Panc1 (cell line): ENCODE measurements at regions not wholly inside any gene's neighbourhood (a gene's known extent, or its start where the extent isn't known, plus 50 kb on each side); places are given as distances from the start of the nearest gene placed in this dataset.

Experiments
- ATAC-seq: fragments of 200-7000 bp; cut with Tn5 transposase; 2 replicates; pipeline ENCODE4 v1.9.1; 2020; ENCODE audit warnings: mild to moderate bottlenecking, moderate library complexity
- BruUV-seq: library from RNA; stranded (reverse); fragments of 400-500 nt; replicated peaks from 2 replicates; lab custom pipeline; 2021; lab: Mats Ljungman, UMichigan
- CTCF ChIA-PET: fragments of 300-600 bp; sonication (Branson Sonifier 250); formaldehyde crosslinking; loops from one replicate; lab custom pipeline; 2022; ENCODE audit warnings: antibody characterized with exemption; lab: Charles Lee
- POLR2A ChIA-PET: fragments of 300-600 bp; sonication (Branson Sonifier 250); formaldehyde crosslinking; loops from one replicate; lab custom pipeline; 2022; ENCODE audit warnings: antibody characterized with exemption; lab: Charles Lee
- DNase-seq: peaks from one replicate; pipeline ENCODE4 v3.0.0-alpha.2; 2010; ENCODE audit warnings: low read depth, low spot score
- H3K27ac ChIP-seq: 2 replicates; pipeline ENCODE4 v1.5.1; 2011; ENCODE audit warnings: mild to moderate bottlenecking, low read length, inconsistent platforms
- H3K27me3 ChIP-seq: fragments of 200-500 bp; sonication (Bioruptor generic); 2 replicates; pipeline ENCODE4 v1.6.0; 2014; ENCODE audit warnings: low read length, inconsistent platforms; ENCODE audit not compliant: control insufficient read depth, insufficient read depth
- H3K36me3 ChIP-seq: fragments of 200-500 bp; sonication (Bioruptor generic); 2 replicates; pipeline ENCODE4 v1.5.1; 2014; ENCODE audit warnings: inconsistent platforms, mild to moderate bottlenecking, low read length, moderate library complexity; ENCODE audit not compliant: control insufficient read depth, insufficient read depth
- H3K4me1 ChIP-seq: 2 replicates; pipeline ENCODE4 v1.5.1; 2011; ENCODE audit warnings: inconsistent platforms, mild to moderate bottlenecking, low read length, moderate library complexity; ENCODE audit not compliant: control insufficient read depth, insufficient read depth
- H3K4me3 ChIP-seq, 2 experiments: 2 replicates each; pipeline ENCODE4 v1.5.1; 2011 to 2012; ENCODE audit warnings: low read depth in 2 of 2, low read length in 2 of 2, mild to moderate bottlenecking in 2 of 2, inconsistent platforms in 1 of 2, moderate library complexity in 1 of 2
- H3K9me3 ChIP-seq: fragments of 200-500 bp; sonication (Bioruptor generic); 2 replicates; pipeline ENCODE4 v1.5.1; 2014; ENCODE audit warnings: low read depth, mild to moderate bottlenecking, inconsistent platforms, low read length, moderate library complexity; ENCODE audit not compliant: control insufficient read depth, insufficient read depth
- CTCF ChIP-seq: fragments of 450-650 bp; IDR thresholded peaks from 2 replicates; pipeline ENCODE4 v1.5.1; 2017; ENCODE audit warnings: mild to moderate bottlenecking
- POLR2AphosphoS5 ChIP-seq: IDR thresholded peaks from 2 replicates; pipeline ENCODE4 v1.6.1; 2012; ENCODE audit warnings: mild to moderate bottlenecking, low read depth, low read length, moderate library complexity
- REST ChIP-seq, 2 experiments: IDR thresholded peaks; 2 replicates each; pipeline ENCODE4 v1.6.1; 2011 to 2012; ENCODE audit warnings: low read depth in 2 of 2, control low read depth in 1 of 2, low read length in 1 of 2, mild to moderate bottlenecking in 1 of 2, moderate library complexity in 1 of 2; ENCODE audit not compliant: insufficient read depth in 1 of 2
- SIN3A ChIP-seq: IDR thresholded peaks from 2 replicates; pipeline ENCODE4 v1.6.1; 2012; ENCODE audit warnings: low read depth, mild to moderate bottlenecking, low read length, moderate library complexity, borderline replicate concordance; ENCODE audit not compliant: insufficient read depth
- TCF7L2 ChIP-seq: IDR thresholded peaks from 2 replicates; pipeline ENCODE4 v1.6.1; 2011; ENCODE audit warnings: mild to moderate bottlenecking, low read depth, low read length, inconsistent platforms
- in situ Hi-C: cut with HindIII; loops from 2 replicates; pipeline ENCODE4 v1.10.0; 2016; ENCODE audit warnings: low sequenced_read_pairs, low pct_unique_long_range_greater_than_20kb
- intact Hi-C: fragments of 100-400 bp; cut with micrococcal nuclease; formaldehyde crosslinking; loops from one replicate; pipeline ENCODE4 v1.10.0; 2022; ENCODE audit not compliant: unreplicated experiment

GRCh38 chr4:38292529-38292928 is 332.3 kb downstream of the PTTG2 start:
- intact Hi-C loops: no loop called here
- DNase-seq: no peak
- in situ Hi-C loops: no loop called here
- CTCF ChIA-PET: no interaction called here
- TF ChIP-seq POLR2AphosphoS5 (no peak), SIN3A (no peak), REST (IDR thresholded peaks at IDR 0.05; ENCODE audit: insufficient read depth in 1 of 2, low read depth in 2 of 2, low read length in 1 of 2) (no peak), TCF7L2 (no peak)
- Histone ChIP-seq H3K4me3 (no peak overlapping the region), H3K36me3 (no peaks in the 10 kb centered on the region), H3K27me3 (no peaks in the 10 kb centered on the region), H3K4me1 (no peaks in the 10 kb centered on the region), H3K27ac (no peak overlapping the region), H3K9me3 (no peaks in the 10 kb centered on the region)
- ATAC-seq: no peak
- no TSS peak for BruUV-seq
- POLR2A ChIA-PET: no interaction called here

GRCh38 chr4:38294238-38294637 is 334.0 kb downstream of the PTTG2 start:
- Histone ChIP-seq H3K4me3 (no peak overlapping the region), H3K4me1 (no peaks in the 10 kb centered on the region), H3K9me3 (no peaks in the 10 kb centered on the region), H3K27ac (no peak overlapping the region), H3K36me3 (no peaks in the 10 kb centered on the region), H3K27me3 (no peaks in the 10 kb centered on the region)
- TF ChIP-seq SIN3A (no peak), POLR2AphosphoS5 (no peak), TCF7L2 (no peak), CTCF (no peak), REST (IDR thresholded peaks at IDR 0.05; ENCODE audit: insufficient read depth in 1 of 2, low read depth in 2 of 2, low read length in 1 of 2) (no peak)
- DNase-seq (no peak), ATAC-seq (no peak)
- BruUV-seq: no TSS peak
- ChIA-PET CTCF (no interaction called here), POLR2A (no interaction called here)
- intact Hi-C loops (no loop called here), in situ Hi-C loops (no loop called here)
